ENCODE measurements at regions not wholly inside any gene's neighbourhood (a gene's known extent, or its start where the extent isn't known, plus 50 kb on each side); places are given as distances from the start of the nearest gene placed in this dataset.

DNA sequence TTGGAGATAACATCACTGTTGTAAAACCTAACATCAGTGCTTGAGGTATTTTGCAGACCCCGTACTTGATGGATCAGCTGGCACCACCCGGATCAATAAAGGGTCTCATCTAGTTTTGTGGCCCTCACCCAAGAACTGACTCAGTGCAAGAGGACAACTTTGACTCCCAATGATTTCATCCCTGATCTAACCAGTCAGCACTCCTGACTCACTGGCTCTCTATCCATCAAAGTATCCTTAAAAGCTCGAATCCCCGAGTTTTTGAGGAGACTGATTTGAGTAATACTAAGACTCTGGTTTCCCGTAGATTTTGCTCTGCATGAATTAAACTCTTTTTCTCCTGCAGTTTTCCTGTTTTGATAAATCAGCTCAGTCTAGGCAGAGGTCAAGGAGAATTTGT, 2498.1 kb downstream of the PCDH7 start:
- ATAC-seq (ENCODE audit: low read depth) (no peak), DNase-seq (no peak)
- TF ChIP-seq, protein P1, sequence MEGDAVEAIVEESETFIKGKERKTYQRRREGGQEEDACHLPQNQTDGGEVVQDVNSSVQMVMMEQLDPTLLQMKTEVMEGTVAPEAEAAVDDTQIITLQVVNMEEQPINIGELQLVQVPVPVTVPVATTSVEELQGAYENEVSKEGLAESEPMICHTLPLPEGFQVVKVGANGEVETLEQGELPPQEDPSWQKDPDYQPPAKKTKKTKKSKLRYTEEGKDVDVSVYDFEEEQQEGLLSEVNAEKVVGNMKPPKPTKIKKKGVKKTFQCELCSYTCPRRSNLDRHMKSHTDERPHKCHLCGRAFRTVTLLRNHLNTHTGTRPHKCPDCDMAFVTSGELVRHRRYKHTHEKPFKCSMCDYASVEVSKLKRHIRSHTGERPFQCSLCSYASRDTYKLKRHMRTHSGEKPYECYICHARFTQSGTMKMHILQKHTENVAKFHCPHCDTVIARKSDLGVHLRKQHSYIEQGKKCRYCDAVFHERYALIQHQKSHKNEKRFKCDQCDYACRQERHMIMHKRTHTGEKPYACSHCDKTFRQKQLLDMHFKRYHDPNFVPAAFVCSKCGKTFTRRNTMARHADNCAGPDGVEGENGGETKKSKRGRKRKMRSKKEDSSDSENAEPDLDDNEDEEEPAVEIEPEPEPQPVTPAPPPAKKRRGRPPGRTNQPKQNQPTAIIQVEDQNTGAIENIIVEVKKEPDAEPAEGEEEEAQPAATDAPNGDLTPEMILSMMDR (IDR thresholded peaks at IDR 0.05): no peak
- Mint-ChIP-seq H3K4me3 (no peak overlapping the region), H3K36me3 (ENCODE audit: low read depth) (no peaks in the 10 kb centered on the region), H3K27ac (no peak overlapping the region), H3K9me3 (peaks cover 6% of the 10 kb centered on the region), H3K4me1 (no peaks in the 10 kb centered on the region), H3K27me3 (no peaks in the 10 kb centered on the region)
- intact Hi-C loops (cut with micrococcal nuclease): no loop called here
- CTCF ChIA-PET: no interaction called here
- POLR2A ChIA-PET: no interaction called here

DNA sequence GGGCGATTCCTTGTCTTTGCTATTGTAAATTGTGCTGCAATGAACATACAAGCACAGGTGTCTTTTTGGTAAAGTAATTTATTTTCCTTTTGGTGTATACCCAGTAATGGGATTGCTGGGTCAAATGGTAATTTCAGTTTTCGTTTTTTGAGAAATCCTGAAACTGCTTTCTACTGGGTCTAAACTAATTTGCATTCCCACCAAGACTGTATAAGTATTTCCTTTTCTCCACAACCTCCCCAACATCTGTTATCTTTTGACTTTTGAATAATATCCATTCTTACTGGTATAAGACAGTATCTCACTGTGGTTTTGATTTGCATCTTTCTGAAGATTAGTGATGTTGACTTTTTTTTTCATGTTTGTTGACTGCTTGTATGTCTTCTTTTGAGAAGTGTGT, 2506.0 kb downstream of the PCDH7 start:
- H3K4me1 Mint-ChIP-seq: no peaks in the 10 kb centered on the region
- H3K27ac Mint-ChIP-seq: no peak overlapping the region
- H3K4me3 Mint-ChIP-seq: no peak overlapping the region
- DNase-seq (no peak), ATAC-seq (ENCODE audit: low read depth) (no peak)
- TF ChIP-seq, protein P1 (IDR thresholded peaks at IDR 0.05): no peak
- H3K9me3 Mint-ChIP-seq: peaks cover 11% of the 10 kb centered on the region
- CTCF ChIA-PET: no interaction called here
- POLR2A ChIA-PET: no interaction called here
- H3K27me3 Mint-ChIP-seq: no peaks in the 10 kb centered on the region
- no peaks in the 10 kb centered on the region for H3K36me3 Mint-ChIP-seq (ENCODE audit: low read depth)
- intact Hi-C loops (cut with micrococcal nuclease): no loop called here

DNA sequence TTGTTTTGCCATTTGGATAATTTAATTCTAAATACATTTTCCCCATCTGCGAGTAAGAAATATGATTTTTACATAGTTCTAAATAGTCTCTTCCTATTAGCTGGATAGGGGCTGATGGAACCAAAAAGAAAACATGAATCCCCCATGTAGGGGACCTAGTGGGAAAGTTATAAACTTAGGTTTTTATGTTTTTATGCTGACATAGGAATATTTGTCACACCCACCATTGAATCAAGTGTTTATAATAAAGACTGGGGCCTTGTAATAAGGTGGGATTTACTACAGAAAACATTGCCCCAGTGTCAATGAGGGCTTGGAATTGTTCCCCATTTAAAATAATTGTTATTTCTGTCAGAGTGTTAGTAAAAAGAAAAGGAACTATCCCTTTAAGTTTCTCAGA, 2506.6 kb downstream of the PCDH7 start:
- TF ChIP-seq, protein P1 (IDR thresholded peaks at IDR 0.05): no peak
- Mint-ChIP-seq H3K27ac (no peak overlapping the region), H3K9me3 (peaks cover 9% of the 10 kb centered on the region), H3K4me1 (no peaks in the 10 kb centered on the region), H3K4me3 (no peak overlapping the region), H3K36me3 (ENCODE audit: low read depth) (no peaks in the 10 kb centered on the region), H3K27me3 (no peaks in the 10 kb centered on the region)
- ATAC-seq (ENCODE audit: low read depth) (no peak), DNase-seq (no peak)
- intact Hi-C loops (cut with micrococcal nuclease): no loop called here
- POLR2A ChIA-PET: no interaction called here
- CTCF ChIA-PET: no interaction called here

DNA sequence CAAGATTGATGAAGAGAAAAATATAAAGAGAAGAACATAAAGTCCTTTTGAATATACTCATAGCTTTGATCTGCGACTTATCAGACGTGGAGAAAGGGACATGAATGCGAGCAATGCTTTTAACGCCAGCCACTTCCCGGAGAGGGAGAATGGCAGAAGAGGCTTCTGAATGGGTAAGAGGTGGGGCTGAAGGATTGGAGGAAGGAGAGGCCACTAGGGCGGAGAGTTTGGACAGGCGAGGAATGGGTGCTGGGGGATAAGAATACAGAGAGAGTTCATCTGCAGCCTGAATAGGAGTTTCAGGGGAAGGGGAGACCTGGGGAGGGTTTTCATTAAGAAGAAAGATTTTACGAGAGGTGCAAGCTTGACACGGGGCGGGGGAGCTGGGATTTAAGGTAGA, 2534.9 kb downstream of the PCDH7 start:
- intact Hi-C loops (cut with micrococcal nuclease): no loop called here
- H3K9me3 Mint-ChIP-seq: peaks cover 2% of the 10 kb centered on the region
- no peaks in the 10 kb centered on the region for H3K4me1 Mint-ChIP-seq
- ATAC-seq (ENCODE audit: low read depth) (no peak), DNase-seq (no peak)
- no peaks in the 10 kb centered on the region for H3K36me3 Mint-ChIP-seq (ENCODE audit: low read depth)
- TF ChIP-seq, protein P1 (IDR thresholded peaks at IDR 0.05): no peak
- H3K27me3 Mint-ChIP-seq: no peaks in the 10 kb centered on the region
- ChIA-PET POLR2A (no interaction called here), CTCF (no interaction called here)
- H3K4me3 Mint-ChIP-seq: no peak overlapping the region
- no peak overlapping the region for H3K27ac Mint-ChIP-seq

DNA sequence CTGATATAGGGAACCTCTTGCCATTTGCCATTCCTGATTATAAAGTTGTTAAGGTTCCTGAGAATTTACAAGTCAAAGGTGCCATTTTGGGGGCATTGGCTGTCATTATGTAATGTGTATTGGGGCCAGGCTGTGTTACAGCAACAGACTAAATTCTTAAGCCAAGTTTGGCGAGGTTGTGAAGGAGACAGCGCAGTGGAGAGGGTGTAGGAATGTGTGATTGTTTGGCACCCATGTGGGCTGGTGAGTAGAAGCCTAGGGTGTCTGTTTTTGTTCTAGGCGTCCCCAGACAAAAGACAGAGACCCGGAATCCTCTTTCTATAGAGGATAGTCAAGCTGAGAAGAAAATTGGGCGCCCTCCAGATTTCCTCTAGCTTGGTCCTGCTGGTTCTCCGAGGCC, 2535.3 kb downstream of the PCDH7 start:
- CTCF ChIA-PET: no interaction called here
- Mint-ChIP-seq H3K4me1 (no peaks in the 10 kb centered on the region), H3K27me3 (no peaks in the 10 kb centered on the region), H3K36me3 (ENCODE audit: low read depth) (no peaks in the 10 kb centered on the region), H3K27ac (no peak overlapping the region), H3K9me3 (peaks cover 2% of the 10 kb centered on the region), H3K4me3 (no peak overlapping the region)
- ATAC-seq (ENCODE audit: low read depth): no peak
- POLR2A ChIA-PET: no interaction called here
- TF ChIP-seq, protein P1 (IDR thresholded peaks at IDR 0.05): no peak
- intact Hi-C loops (cut with micrococcal nuclease): no loop called here
- DNase-seq: no peak

All from activated B cell treated with CpG ODN at 0.5 μM for 24 hours (primary cell).